Epithelial cell of proximal tubule (primary cell): ENCODE measurements at regions not wholly inside any gene's neighbourhood (a gene's known extent, or its start where the extent isn't known, plus 50 kb on each side); places are given as distances from the start of the nearest gene placed in this dataset.

Experiments
- DNase-seq: peaks from one replicate; pipeline ENCODE4 v3.0.0-alpha.2; 2011; ENCODE audit warnings: low read depth
- H3K4me3 ChIP-seq: 2 replicates; pipeline ENCODE4 v1.5.1; 2011; ENCODE audit warnings: low read depth, mild to moderate bottlenecking, low read length
- TF ChIP-seq, protein P1 (sequence below): conservative IDR thresholded peaks from 2 replicates; pipeline ENCODE4 v1.5.1; 2012; ENCODE audit warnings: low read depth, mild to moderate bottlenecking, low read length

DNA sequence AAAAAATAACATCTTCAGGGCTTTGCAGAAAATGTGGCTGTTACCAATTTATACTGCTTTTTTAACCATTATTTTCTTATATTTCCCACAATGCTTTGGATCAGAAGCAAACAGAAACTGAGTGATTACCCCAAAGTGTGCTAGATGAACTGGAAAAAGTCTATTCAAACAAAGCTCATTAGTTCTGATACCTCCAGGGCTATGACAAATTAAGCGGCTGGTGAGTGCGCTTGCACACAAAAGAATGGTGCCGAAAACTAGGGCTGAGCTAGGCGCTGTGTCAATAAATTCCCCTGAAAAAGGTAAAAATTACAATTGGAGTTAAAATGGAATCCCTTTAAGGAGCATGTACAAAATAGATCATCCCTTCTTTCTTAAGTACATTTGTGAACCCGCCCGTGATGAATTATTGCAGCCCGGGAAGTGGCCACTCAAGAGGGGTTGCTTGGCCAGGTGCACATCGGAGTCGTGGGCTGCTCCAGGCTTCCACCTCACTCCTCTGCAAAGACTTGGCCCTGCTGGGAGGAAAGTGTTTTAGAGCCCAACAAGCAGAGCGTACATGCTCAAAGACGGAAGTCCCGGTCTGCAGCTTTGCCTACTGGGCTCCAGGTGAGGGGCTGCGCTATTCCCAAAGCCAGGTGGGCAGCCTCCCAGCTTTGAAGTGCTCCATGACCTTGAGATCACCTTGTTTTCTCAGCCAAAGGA lies 164.0 kb upstream of the ZNF507 start:
- TF ChIP-seq, protein P1, sequence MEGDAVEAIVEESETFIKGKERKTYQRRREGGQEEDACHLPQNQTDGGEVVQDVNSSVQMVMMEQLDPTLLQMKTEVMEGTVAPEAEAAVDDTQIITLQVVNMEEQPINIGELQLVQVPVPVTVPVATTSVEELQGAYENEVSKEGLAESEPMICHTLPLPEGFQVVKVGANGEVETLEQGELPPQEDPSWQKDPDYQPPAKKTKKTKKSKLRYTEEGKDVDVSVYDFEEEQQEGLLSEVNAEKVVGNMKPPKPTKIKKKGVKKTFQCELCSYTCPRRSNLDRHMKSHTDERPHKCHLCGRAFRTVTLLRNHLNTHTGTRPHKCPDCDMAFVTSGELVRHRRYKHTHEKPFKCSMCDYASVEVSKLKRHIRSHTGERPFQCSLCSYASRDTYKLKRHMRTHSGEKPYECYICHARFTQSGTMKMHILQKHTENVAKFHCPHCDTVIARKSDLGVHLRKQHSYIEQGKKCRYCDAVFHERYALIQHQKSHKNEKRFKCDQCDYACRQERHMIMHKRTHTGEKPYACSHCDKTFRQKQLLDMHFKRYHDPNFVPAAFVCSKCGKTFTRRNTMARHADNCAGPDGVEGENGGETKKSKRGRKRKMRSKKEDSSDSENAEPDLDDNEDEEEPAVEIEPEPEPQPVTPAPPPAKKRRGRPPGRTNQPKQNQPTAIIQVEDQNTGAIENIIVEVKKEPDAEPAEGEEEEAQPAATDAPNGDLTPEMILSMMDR, result no peak

DNA sequence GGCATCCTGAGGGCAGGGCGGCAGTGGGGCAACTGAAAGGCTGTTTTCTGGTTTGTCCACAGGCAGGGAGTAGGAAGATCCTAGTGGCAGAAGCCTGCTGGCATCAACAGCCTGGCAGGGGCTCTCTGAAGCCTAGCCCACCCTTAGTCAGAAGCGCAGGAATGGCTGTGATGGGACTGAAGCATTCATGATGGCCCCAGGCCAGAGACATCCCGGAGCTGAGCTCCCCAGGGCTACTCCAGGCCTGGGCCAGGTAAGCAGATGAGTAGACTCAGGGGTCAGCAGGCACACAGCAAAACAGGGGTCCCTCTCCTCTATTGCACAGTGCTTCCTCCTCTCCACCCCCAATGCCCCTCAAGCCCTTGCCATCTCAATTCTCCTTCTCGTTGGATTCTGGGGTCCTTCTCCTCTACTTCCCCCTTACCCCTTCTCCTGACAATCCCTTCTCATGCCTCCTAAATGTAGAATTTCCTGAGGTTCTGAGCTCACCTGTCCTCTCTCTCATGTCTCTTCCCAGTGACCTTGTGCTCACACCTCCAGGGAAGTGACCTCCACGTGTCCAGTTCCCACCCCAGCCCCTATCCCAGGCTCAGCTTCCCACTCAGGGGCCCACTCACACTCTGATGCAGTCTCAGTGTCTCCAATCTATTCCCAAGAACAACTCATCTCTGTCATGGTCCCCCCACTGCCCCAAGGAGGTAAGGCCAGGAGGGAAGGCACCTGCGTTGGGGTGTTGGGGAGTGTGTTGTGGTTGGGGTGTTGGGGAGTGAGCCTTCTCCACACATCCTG lies 158.7 kb upstream of the ZNF507 start:
- no peak overlapping the region for H3K4me3 ChIP-seq
- DNase-seq, result no peak
- TF ChIP-seq, protein P1, result no peak

More for the DNA sequence above, 164.0 kb upstream of the ZNF507 start:
- DNase-seq, result no peak
- no peak overlapping the region for H3K4me3 ChIP-seq

DNA sequence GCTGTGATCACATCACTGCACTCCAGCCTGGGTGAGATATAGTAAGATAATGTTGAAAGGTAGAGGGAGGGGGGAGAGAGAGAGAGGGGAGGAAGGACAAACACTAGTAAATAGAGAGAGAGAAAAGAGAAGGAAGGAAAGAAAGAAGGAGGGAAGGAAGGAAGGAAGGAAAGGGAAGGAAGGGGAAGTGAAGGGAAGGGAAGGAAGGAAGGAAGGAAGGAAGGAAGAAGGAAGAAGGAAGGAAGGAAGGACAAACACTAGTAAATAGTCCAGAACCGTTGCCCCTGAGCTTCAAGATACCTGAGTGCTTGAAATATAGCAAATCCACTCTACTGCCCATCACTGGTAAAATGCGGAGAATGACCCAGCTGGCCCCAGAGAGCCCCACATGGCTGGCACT lies 156.5 kb upstream of the ZNF507 start:
- TF ChIP-seq, protein P1, result no peak
- no peak overlapping the region for H3K4me3 ChIP-seq
- no peak for DNase-seq

DNA sequence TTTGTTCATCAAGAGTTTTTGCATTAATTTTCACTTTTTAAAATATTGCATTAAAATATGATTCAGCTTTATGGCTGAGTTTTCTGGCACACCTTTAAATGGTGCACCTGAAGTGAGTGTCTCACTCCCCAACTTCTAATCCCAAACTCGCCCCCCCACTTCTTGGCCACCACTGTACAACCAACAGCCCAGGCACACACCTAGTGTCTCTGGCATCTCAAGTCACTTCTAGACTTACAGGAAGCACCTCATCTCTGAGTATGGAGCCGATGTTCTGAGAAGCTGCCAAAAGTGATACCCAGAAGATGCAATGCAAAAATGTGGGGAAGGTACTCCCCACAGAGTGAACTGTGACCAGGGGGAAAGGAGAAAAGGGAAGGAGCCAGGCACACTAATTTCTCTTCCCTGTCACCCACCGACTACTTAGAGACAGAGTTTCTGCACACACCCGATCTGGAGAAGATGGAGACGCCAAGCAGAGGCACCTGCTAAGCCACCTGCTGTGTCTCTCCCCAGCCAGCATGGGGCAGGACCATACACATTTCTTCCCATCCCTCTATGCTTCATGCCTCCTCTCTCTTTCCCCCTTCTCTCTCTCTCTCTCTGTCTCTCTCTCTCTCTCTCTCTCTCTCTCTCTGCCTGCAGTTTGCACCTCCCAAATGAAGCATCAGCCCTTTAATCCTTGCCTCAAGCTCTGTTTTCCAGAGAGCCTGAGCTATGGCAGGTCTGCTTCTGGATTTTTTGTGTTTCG lies 155.3 kb upstream of the ZNF507 start:
- TF ChIP-seq, protein P1, result no peak
- DNase-seq, result no peak
- no peak overlapping the region for H3K4me3 ChIP-seq

DNA sequence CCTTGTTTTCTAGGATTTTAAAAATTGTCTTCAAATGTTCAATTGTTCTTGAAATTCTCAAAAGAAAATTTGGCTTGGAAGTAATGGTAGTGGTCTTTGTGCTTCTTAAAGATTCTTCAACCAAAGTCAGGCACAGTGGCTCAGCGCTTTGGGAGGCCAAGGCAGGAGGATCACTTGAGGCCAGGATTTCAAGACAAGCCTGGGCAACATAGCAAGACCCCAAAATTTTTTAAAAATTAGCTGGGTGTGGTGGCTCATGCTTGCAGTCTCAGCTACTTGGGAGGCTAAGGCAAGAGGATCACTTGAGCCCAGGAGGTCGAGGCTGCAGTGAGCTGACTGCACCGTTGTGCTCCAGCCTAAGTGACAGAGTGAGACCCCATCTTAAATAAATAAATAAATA lies 153.5 kb upstream of the ZNF507 start:
- TF ChIP-seq, protein P1, result no peak
- H3K4me3 ChIP-seq, result no peak overlapping the region
- DNase-seq, result no peak

DNA sequence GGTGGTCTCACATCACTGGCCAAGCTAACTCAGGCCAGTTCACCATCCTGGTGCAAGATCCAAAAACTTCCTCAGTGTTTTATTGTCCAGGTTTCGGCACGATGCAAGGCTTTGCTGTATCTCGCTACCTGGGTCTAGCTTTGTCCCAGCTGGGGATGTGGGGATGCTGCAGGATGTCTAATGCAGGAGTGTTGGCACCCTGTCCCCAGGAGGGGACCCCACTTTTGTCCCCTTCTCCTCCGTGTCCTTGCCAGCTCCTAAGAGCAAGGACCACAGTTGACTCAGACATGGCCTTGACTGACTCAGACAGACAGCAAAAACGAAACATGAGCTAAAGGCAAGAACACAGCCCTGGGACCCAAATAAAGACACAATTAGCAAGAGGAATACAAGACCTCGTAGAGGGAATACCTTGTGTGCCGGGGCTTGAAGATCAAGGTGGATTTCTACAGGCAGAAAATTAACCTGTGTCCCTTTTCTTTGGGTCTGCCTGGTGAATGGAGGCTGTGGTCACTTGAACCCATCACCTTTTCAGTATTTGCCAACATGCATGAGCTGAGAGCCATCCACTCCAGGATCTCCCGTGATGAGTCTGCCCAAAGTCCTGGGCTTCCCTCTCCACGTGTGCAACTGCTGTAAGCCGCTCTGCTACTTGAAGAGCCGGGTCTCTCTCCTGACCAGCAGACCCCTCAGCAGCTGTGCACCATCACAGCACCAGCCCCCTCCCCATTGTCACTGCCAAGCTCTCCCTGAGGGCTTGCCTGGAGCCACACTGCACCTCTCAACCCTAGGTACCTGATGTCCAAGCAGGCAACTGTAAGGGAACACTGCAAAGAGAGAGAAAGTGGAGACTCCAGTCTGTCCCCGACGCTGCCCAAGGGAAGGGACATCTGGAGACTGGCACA lies 149.5 kb upstream of the ZNF507 start:
- no peak overlapping the region for H3K4me3 ChIP-seq
- no peak for DNase-seq
- TF ChIP-seq, protein P1, result no peak
